OCI-LY7 (cell line): ENCODE measurements at regions not wholly inside any gene's neighbourhood (a gene's known extent, or its start where the extent isn't known, plus 50 kb on each side); places are given as distances from the start of the nearest gene placed in this dataset.
"Not testable (repeated sequence)": the region's sequence is repeated elsewhere in the genome, so short reads cannot be mapped to it uniquely, and the experiment has no call there.

Source experiments
- EZH2phosphoT487 ChIP-seq: fragments of 200-600 bp; sonication (generic); IDR thresholded peaks from 2 replicates; pipeline ENCODE4 v1.6.1; 2018; ENCODE audit warnings: low read depth, borderline replicate concordance, mild to moderate bottlenecking, mixed run types, antibody characterized with exemption, low read length, moderate library complexity, mixed read lengths
- TF ChIP-seq, protein P1 (sequence below): fragments of 200-600 bp; sonication (generic); conservative IDR thresholded peaks from 2 replicates; pipeline ENCODE4 v1.5.1; 2014; ENCODE audit warnings: mild to moderate bottlenecking, antibody characterized with exemption, low read length, moderate library complexity, mixed read lengths

GRCh38 chr15:101977281-101977680 is 165.3 kb downstream of the OR4F15 start:
- TF ChIP-seq, protein P1, sequence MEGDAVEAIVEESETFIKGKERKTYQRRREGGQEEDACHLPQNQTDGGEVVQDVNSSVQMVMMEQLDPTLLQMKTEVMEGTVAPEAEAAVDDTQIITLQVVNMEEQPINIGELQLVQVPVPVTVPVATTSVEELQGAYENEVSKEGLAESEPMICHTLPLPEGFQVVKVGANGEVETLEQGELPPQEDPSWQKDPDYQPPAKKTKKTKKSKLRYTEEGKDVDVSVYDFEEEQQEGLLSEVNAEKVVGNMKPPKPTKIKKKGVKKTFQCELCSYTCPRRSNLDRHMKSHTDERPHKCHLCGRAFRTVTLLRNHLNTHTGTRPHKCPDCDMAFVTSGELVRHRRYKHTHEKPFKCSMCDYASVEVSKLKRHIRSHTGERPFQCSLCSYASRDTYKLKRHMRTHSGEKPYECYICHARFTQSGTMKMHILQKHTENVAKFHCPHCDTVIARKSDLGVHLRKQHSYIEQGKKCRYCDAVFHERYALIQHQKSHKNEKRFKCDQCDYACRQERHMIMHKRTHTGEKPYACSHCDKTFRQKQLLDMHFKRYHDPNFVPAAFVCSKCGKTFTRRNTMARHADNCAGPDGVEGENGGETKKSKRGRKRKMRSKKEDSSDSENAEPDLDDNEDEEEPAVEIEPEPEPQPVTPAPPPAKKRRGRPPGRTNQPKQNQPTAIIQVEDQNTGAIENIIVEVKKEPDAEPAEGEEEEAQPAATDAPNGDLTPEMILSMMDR, result not testable (repeated sequence)
- not testable (repeated sequence) for TF ChIP-seq EZH2phosphoT487
